ENCODE measurements at regions not wholly inside any gene's neighbourhood (a gene's known extent, or its start where the extent isn't known, plus 50 kb on each side); places are given as distances from the start of the nearest gene placed in this dataset.

GRCh38 chr19:30711296-30711695 lies 339.1 kb downstream of the ZNF536 start:
- Histone ChIP-seq H3K4me3 (no peak overlapping the region), H3K36me3 (no peaks in the 10 kb centered on the region), H3K27ac (no peak overlapping the region), H3K9me3 (no peaks in the 10 kb centered on the region), H3K4me1 (no peaks in the 10 kb centered on the region), H3K27me3 (no peaks in the 10 kb centered on the region)
- TF ChIP-seq EP300 (IDR thresholded peaks at IDR 0.05) (no peak), POLR2AphosphoS5 (IDR thresholded peaks at IDR 0.05) (no peak), POLR2A (IDR thresholded peaks at IDR 0.05) (no peak), CTCF (IDR thresholded peaks at IDR 0.05) (no peak)
- 54 to 74% methylated on average over 7 to 12 of the region's 17 CpGs for WGBS, 2 donors (ENCODE audit: low coverage in 1 of 2)
- ATAC-seq, result no peak

- no peak for ATAC-seq
- H3K27ac ChIP-seq, result no peak overlapping the region
- no peaks in the 10 kb centered on the region for H3K4me1 ChIP-seq
- no peaks in the 10 kb centered on the region for H3K27me3 ChIP-seq
- no peak overlapping the region for H3K4me3 ChIP-seq
- TF ChIP-seq CTCF (IDR thresholded peaks at IDR 0.05) (no peak), POLR2AphosphoS5 (IDR thresholded peaks at IDR 0.05) (no peak), POLR2A (IDR thresholded peaks at IDR 0.05) (no peak), EP300 (IDR thresholded peaks at IDR 0.05) (no peak)
- 93% methylated on average over 4 of the region's 12 CpGs; no CpG with 5 or more reads in 1 of the 2 donors for WGBS, 2 donors (ENCODE audit: low coverage in 1 of 2)
- no peaks in the 10 kb centered on the region for H3K9me3 ChIP-seq
- no peaks in the 10 kb centered on the region for H3K36me3 ChIP-seq
Observed at GRCh38 chr19:30710721-30711120, 338.5 kb downstream of the ZNF536 start.

- no peak for ATAC-seq
- Histone ChIP-seq H3K27me3 (no peaks in the 10 kb centered on the region), H3K9me3 (no peaks in the 10 kb centered on the region), H3K36me3 (no peaks in the 10 kb centered on the region), H3K27ac (no peak overlapping the region), H3K4me1 (no peaks in the 10 kb centered on the region), H3K4me3 (no peak overlapping the region)
- TF ChIP-seq POLR2A (IDR thresholded peaks at IDR 0.05), result no peak
- TF ChIP-seq EP300 (IDR thresholded peaks at IDR 0.05), result no peak
- TF ChIP-seq POLR2AphosphoS5 (IDR thresholded peaks at IDR 0.05), result no peak
- no peak for TF ChIP-seq CTCF (IDR thresholded peaks at IDR 0.05)
- 73 to 85% methylated on average over 5 to 8 of the region's 11 CpGs for WGBS, 2 donors (ENCODE audit: low coverage in 1 of 2)
Observed at GRCh38 chr19:30708416-30709178, 336.4 kb downstream of the ZNF536 start.

GRCh38 chr19:30704771-30705330 lies 332.7 kb downstream of the ZNF536 start:
- WGBS, 2 donors (ENCODE audit: low coverage in 1 of 2), result 76 to 93% methylated on average over 4 of the region's 4 CpGs
- ATAC-seq, result no peak
- no peak overlapping the region for H3K27ac ChIP-seq

GRCh38 chr19:30703645-30704044 lies 331.5 kb downstream of the ZNF536 start:
- Histone ChIP-seq H3K4me3 (no peak overlapping the region), H3K27ac (no peak overlapping the region), H3K9me3 (no peaks in the 10 kb centered on the region), H3K4me1 (no peaks in the 10 kb centered on the region), H3K27me3 (peaks cover 14% of the 10 kb centered on the region), H3K36me3 (no peaks in the 10 kb centered on the region)
- TF ChIP-seq CTCF (IDR thresholded peaks at IDR 0.05), result no peak
- TF ChIP-seq POLR2AphosphoS5 (IDR thresholded peaks at IDR 0.05), result no peak
- TF ChIP-seq EP300 (IDR thresholded peaks at IDR 0.05), result no peak
- TF ChIP-seq POLR2A (IDR thresholded peaks at IDR 0.05), result no peak
- ATAC-seq, result no peak
- WGBS, 2 donors (ENCODE audit: low coverage in 1 of 2), result 100% methylated on average over 1 of the region's 4 CpGs; no CpG with 5 or more reads in 1 of the 2 donors

More at GRCh38 chr19:30704771-30705330, 332.7 kb downstream of the ZNF536 start:
- no peak for TF ChIP-seq EP300 (IDR thresholded peaks at IDR 0.05)
- no peaks in the 10 kb centered on the region for H3K9me3 ChIP-seq
- no peaks in the 10 kb centered on the region for H3K36me3 ChIP-seq
- peaks cover 14% of the 10 kb centered on the region for H3K27me3 ChIP-seq
- H3K4me3 ChIP-seq, result no peak overlapping the region
- no peaks in the 10 kb centered on the region for H3K4me1 ChIP-seq

Data from gastroesophageal sphincter (tissue), 4 donors.